Erythroblast (primary cell): ENCODE measurements at regions not wholly inside any gene's neighbourhood (a gene's known extent, or its start where the extent isn't known, plus 50 kb on each side); places are given as distances from the start of the nearest gene placed in this dataset.

ENCODE experiments used
- DNase-seq, 2 experiments: peaks; one replicate each; lab custom pipeline; 2025; lab: John Stamatoyannopoulos, UW
- GATA1 ChIP-seq: IDR thresholded peaks from 2 replicates; pipeline ENCODE4 v1.6.1; 2011; ENCODE audit warnings: low read depth, mild to moderate bottlenecking, control low read depth, low read length, moderate library complexity
- POLR2A ChIP-seq: IDR thresholded peaks from 2 replicates; pipeline ENCODE4 v1.6.1; 2011; ENCODE audit warnings: mild to moderate bottlenecking, low read length

- no peak for TF ChIP-seq POLR2A
- no peak for TF ChIP-seq GATA1
- DNase-seq = no peak
Observed at GRCh38 chr17:79272666-79273219, 198.1 kb downstream of the ENGASE start.

GRCh38 chr17:79272220-79272619 lies 197.6 kb downstream of the ENGASE start:
- TF ChIP-seq POLR2A (no peak), GATA1 (no peak)
- DNase-seq = no peak

GRCh38 chr17:79269620-79270019 lies 195.0 kb downstream of the ENGASE start:
- no peak for TF ChIP-seq POLR2A
- no peak for TF ChIP-seq GATA1
- no peak for DNase-seq

DNA sequence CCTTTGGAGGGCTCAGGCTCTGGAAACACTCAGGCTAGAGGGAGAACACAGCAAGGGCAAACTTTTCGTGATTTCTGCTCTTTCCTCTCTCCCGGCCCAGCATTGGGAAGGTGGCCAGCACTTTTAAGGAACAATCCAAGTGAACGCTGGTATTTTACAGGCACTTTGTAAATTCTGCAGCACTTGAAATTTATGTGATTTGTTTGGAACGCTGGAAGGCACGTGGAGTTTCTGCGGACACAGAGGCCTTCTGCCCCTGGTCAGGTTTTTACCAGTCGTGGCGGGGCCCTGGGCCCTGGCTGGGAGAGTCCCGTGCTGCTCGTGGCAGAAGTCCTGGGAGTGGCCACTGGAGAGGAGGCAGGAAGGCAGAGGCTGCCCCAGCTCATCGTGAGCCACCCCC lies 188.6 kb downstream of the ENGASE start:
- DNase-seq = no peak
- TF ChIP-seq POLR2A (no peak), GATA1 (no peak)

GRCh38 chr17:79262624-79263023 lies 188.0 kb downstream of the ENGASE start:
- TF ChIP-seq POLR2A (no peak), GATA1 (no peak)
- DNase-seq = no peak

GRCh38 chr17:79261355-79262072 lies 186.9 kb downstream of the ENGASE start:
- no peak for DNase-seq
- TF ChIP-seq GATA1 = no peak

DNA sequence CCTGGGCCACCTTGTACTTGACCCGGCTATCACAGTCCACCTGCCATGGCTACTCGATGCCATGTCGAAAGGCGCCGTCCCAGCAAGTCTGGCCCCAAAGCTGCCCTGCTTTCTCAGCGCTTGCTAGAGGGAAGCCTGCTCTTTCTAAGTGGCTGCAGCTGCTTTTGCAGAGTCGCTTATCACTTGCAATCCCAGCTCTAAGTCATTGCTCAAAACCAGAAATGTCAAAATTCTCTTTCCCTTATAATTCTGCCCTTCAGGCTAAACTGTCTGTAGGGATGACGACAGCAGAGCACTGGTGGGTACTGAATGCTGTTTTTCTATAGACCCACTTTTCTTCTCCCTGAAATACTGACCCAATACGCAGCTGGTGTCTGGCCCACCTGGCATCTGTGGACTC lies 184.2 kb downstream of the ENGASE start:
- no peak for DNase-seq
- TF ChIP-seq GATA1 (no peak), POLR2A (no peak)

GRCh38 chr17:79258041-79258440 lies 183.4 kb downstream of the ENGASE start:
- no peak for DNase-seq
- TF ChIP-seq POLR2A (no peak), GATA1 (no peak)

DNA sequence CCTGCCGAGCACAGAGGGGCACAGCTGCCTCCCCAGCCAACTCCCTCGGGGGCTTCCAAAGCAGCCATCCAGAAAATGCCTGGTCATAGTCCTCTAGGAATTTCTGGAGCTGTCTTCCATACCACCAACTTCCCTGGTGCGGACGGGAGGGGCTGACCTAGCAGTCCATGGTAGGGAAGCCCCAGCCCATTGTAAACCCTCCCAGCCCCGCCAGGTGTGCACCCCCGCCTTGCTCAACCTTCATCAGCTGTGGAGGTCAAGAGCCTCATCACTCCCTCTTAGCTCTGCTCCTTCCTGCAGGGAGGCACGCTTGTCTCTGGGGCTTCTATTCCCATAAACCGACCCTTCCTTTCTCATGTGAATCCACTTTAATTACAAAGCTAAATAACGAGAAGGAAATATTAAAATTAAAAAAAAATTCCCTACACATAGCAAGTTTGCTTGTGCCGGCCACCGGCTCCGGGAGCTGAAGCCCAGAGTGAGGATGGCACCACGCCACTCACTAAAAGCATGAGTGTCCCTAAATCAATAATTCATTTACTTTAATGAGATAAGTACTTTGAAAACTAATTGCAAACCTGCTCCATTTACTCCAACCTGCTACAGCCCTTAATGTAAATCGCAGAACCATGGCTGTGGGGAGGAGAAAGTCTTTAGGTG lies 181.4 kb downstream of the ENGASE start:
- TF ChIP-seq GATA1 (no peak), POLR2A (no peak)
- no peak for DNase-seq

- no peak for DNase-seq
- TF ChIP-seq GATA1 = no peak
- no peak for TF ChIP-seq POLR2A
Observed at GRCh38 chr17:79255456-79255855, 180.8 kb downstream of the ENGASE start.

- DNase-seq = no peak
- TF ChIP-seq GATA1 = no peak
- TF ChIP-seq POLR2A = no peak
Observed at GRCh38 chr17:79255046-79255445, 180.4 kb downstream of the ENGASE start.

DNA sequence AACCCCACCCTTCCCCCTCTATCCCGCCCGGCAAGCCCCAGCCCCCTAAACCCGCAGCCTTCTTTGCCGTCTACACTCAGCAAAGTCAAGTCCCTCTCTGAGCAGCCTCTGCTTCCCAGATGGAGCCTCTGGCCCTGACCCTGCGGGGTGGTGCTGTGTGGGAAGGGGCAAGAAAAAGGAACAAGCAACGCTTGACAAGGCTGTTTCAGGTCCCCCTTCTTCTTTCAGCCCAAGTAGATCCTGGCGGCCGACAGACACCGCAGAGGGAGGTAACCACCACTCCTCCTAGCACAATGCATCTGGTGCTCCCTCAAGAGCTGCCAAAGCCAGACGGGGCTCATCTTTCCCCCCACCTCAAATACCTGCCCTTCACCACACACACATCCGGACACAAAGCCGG lies 178.3 kb downstream of the ENGASE start:
- no peak for DNase-seq
- TF ChIP-seq POLR2A (no peak), GATA1 (no peak)

DNA sequence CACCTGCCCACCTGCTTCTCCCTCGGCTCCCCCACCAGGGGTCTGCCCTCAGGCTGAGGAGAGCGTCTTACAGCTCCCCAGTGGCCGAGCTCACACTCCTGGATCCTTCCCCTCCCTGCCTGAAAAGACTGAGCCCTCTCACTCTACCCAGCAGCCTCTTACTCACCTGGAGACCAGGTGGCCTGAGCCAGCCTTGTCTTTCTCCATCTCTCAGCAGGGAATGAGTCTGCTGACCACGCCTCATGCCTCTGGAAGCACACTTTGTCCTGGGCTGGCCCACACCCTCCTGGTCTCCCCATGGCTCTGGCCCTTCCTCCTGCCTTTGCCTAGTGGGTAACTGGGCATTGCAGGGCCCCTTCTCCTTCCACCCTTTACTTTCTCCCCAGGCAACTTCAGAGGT lies 177.2 kb downstream of the ENGASE start:
- DNase-seq = no peak
- TF ChIP-seq POLR2A (no peak), GATA1 (no peak)

GRCh38 chr17:79249929-79250521 lies 175.4 kb downstream of the ENGASE start:
- DNase-seq = no peak
- no peak for TF ChIP-seq GATA1
- TF ChIP-seq POLR2A = no peak

DNA sequence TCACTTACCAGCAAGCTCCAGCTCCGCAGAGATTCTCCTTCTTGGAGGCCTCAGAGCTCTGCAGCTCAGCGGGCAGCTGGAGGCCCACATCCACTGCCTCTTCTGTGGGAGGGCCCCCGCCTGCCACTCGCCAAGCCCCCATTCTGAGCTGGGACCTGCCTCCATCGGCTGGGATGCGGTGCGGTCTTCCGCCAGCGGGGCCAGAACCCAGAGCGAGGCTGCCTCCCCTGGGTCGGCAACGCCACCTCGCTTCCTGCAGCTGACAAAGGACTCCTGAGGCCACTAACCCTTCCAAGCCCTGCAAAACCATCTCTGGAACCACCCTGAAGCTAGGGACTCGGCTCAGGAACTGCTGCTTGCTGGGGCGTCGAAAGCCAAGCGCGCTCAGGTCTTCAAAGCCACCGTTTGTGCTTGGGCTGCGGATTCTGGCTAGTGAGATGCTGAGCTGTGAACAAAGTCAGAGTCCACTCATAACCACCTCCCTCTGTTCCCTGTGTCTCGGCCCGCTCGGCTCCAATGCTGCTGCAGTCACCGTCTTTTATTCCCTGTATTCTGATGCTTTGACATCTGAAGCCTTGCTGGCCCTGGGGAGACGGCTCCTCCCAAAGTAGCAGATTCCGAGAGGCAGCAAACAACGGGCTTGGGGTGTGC lies 174.3 kb downstream of the ENGASE start:
- TF ChIP-seq GATA1 = no peak
- no peak for TF ChIP-seq POLR2A
- no peak for DNase-seq
